Upper lobe of left lung (tissue), 6 donors: ENCODE measurements at regions not wholly inside any gene's neighbourhood (a gene's known extent, or its start where the extent isn't known, plus 50 kb on each side); places are given as distances from the start of the nearest gene placed in this dataset.
A peak's percentile ranks its signal among the peaks of the same experiment; 100 is the strongest.

Experiments used
- ATAC-seq, 2 donors: fragments of 200-7000 bp; cut with Tn5 transposase; one replicate each; pipeline ENCODE4 v1.9.1; 2022; ENCODE audit warnings: mild to moderate bottlenecking in 2 of 2, moderate library complexity in 2 of 2; ENCODE audit not compliant: low FRiP score in 2 of 2
- DNase-seq, 2 donors: peaks; one replicate each; pipeline ENCODE4 v3.0.0-alpha.2; 2019 to 2020
- H3K27ac ChIP-seq, 4 donors: fragments of 200-600 bp; sonication (generic); one replicate each; pipeline ENCODE4 v1.5.1; 2016 to 2019
- H3K27me3 ChIP-seq, 4 donors: fragments of 200-600 bp; sonication (generic); one replicate each; pipeline ENCODE4 v1.5.1; 2017 to 2019
- H3K36me3 ChIP-seq, 4 donors: fragments of 200-600 bp; sonication (generic); one replicate each; pipeline ENCODE4 v1.5.1; 2016 to 2019
- H3K4me1 ChIP-seq, 4 donors: fragments of 200-600 bp; sonication (generic); one replicate each; pipeline ENCODE4 v1.5.1; 2018 to 2019
- H3K4me3 ChIP-seq, 4 donors: fragments of 200-600 bp; sonication (generic); one replicate each; pipeline ENCODE4 v1.5.1; 2017 to 2019; ENCODE audit warnings: mild to moderate bottlenecking in 2 of 4, moderate library complexity in 1 of 4
- H3K9me3 ChIP-seq, 4 donors: fragments of 200-600 bp; sonication (generic); one replicate each; pipeline ENCODE4 v1.5.1; 2018 to 2019
- CTCF ChIP-seq, 6 experiments: fragments of 450-650 bp in 4 of 6; fragments of 200-600 bp in 2 of 6; sonication (generic) in 2 of 6; IDR thresholded peaks; one replicate each; pipeline ENCODE4 v1.5.1; 2016 to 2019; ENCODE audit warnings: antibody characterized with exemption in 6 of 6
- EP300 ChIP-seq, 4 donors: sonication (generic); formaldehyde crosslinking; IDR thresholded peaks; one replicate each; pipeline ENCODE4 v1.5.1; 2017; ENCODE audit warnings: antibody characterized with exemption in 4 of 4, control low read depth in 2 of 4
- POLR2A ChIP-seq, 4 donors: fragments of 450-650 bp; IDR thresholded peaks; one replicate each; pipeline ENCODE4 v1.5.1; 2016 to 2017; ENCODE audit warnings: antibody characterized with exemption in 4 of 4, mild to moderate bottlenecking in 2 of 4
- POLR2AphosphoS5 ChIP-seq, 2 donors: sonication (generic); formaldehyde crosslinking; IDR thresholded peaks; one replicate each; pipeline ENCODE4 v1.5.1; 2017; ENCODE audit warnings: antibody characterized with exemption in 2 of 2
- WGBS, 2 donors: methylation state at CpG; one replicate each; pipeline ENCODE4 v1.1.5; 2017 to 2018; 5-methylcytosine and 5-hydroxymethylcytosine counted together
- donor health status: DM: no; HTN: no; CAD: no; lungs with moderate emphysema.
- donor health status: DM: no; HTN: yes; CAD: no; lungs with severe emphysema.

GRCh38 chr9:682633-683508 is 158.6 kb upstream of the DMRT1 start:
- peak overlapping the region in 2 of 4 donors; percentile 1 to 9 for H3K27ac ChIP-seq
- ATAC-seq (no peak), DNase-seq (peak in 1 of 2 donors; percentile 48)
- H3K9me3 ChIP-seq: no peaks in the 10 kb centered on the region
- H3K27me3 ChIP-seq: no peaks in the 10 kb centered on the region
- H3K36me3 ChIP-seq: no peaks in the 10 kb centered on the region
- 59 to 61% methylated on average over 12 of the region's 12 CpGs for WGBS, 2 donors
- H3K4me1 ChIP-seq: peaks cover 0 to 7% (median 5%) of the 10 kb centered on the region in 4 donors
- no peak for TF ChIP-seq POLR2A (IDR thresholded peaks at IDR 0.05)
- no peak for TF ChIP-seq EP300 (IDR thresholded peaks at IDR 0.05)
- no peak for TF ChIP-seq POLR2AphosphoS5 (IDR thresholded peaks at IDR 0.05)
- TF ChIP-seq CTCF (IDR thresholded peaks at IDR 0.05): no peak
- no peak overlapping the region for H3K4me3 ChIP-seq

GRCh38 chr9:683509-684021 is 157.9 kb upstream of the DMRT1 start:
- ATAC-seq (no peak), DNase-seq (no peak)
- Histone ChIP-seq H3K4me3 (no peak overlapping the region), H3K27me3 (no peaks in the 10 kb centered on the region), H3K9me3 (no peaks in the 10 kb centered on the region), H3K27ac (peak overlapping the region in 1 of 4 donors; percentile 30), H3K36me3 (no peaks in the 10 kb centered on the region), H3K4me1 (peaks cover 0 to 6% (median 0%) of the 10 kb centered on the region in 4 donors)
- no peak for TF ChIP-seq CTCF (IDR thresholded peaks at IDR 0.05)
- no peak for TF ChIP-seq POLR2AphosphoS5 (IDR thresholded peaks at IDR 0.05)
- no peak for TF ChIP-seq EP300 (IDR thresholded peaks at IDR 0.05)
- TF ChIP-seq POLR2A (IDR thresholded peaks at IDR 0.05): no peak
- WGBS, 2 donors: 64 to 69% methylated on average over 2 of the region's 2 CpGs

- no peak overlapping the region for H3K4me3 ChIP-seq
These were observed 157.2 kb upstream of the DMRT1 start for GRCh38 chr9:684054-684890.

GRCh38 chr9:684941-685340 is 156.6 kb upstream of the DMRT1 start:
- Histone ChIP-seq H3K4me3 (no peak overlapping the region), H3K4me1 (peaks cover 0 to 6% (median 0%) of the 10 kb centered on the region in 4 donors), H3K36me3 (no peaks in the 10 kb centered on the region), H3K27ac (peak overlapping the region in 1 of 4 donors; percentile 30), H3K27me3 (no peaks in the 10 kb centered on the region), H3K9me3 (no peaks in the 10 kb centered on the region)
- ATAC-seq: peak in 1 of 2 donors; percentile 63
- 56 to 75% methylated on average over 4 of the region's 4 CpGs for WGBS, 2 donors
- TF ChIP-seq POLR2A (IDR thresholded peaks at IDR 0.05): no peak
- TF ChIP-seq CTCF (IDR thresholded peaks at IDR 0.05): no peak
- no peak for TF ChIP-seq POLR2AphosphoS5 (IDR thresholded peaks at IDR 0.05)
- no peak for TF ChIP-seq EP300 (IDR thresholded peaks at IDR 0.05)
- no peak for DNase-seq

More at GRCh38 chr9:684054-684890, 157.2 kb upstream of the DMRT1 start:
- TF ChIP-seq EP300 (IDR thresholded peaks at IDR 0.05): no peak
- no peak for TF ChIP-seq POLR2A (IDR thresholded peaks at IDR 0.05)
- TF ChIP-seq CTCF (IDR thresholded peaks at IDR 0.05): no peak
- no peak for TF ChIP-seq POLR2AphosphoS5 (IDR thresholded peaks at IDR 0.05)
- no peaks in the 10 kb centered on the region for H3K36me3 ChIP-seq
- WGBS, 2 donors: 62 to 69% methylated on average over 9 of the region's 9 CpGs
- DNase-seq: no peak
- H3K9me3 ChIP-seq: no peaks in the 10 kb centered on the region
- H3K27ac ChIP-seq: peak overlapping the region in 1 of 4 donors; percentile 30
- no peak for ATAC-seq
- no peaks in the 10 kb centered on the region for H3K27me3 ChIP-seq
- H3K4me1 ChIP-seq: peaks cover 0 to 6% (median 0%) of the 10 kb centered on the region in 4 donors
